Islet precursor cell (in vitro differentiated cells): ENCODE measurements at regions not wholly inside any gene's neighbourhood (a gene's known extent, or its start where the extent isn't known, plus 50 kb on each side); places are given as distances from the start of the nearest gene placed in this dataset.
A peak's percentile ranks its signal among the peaks of the same experiment; 100 is the strongest.
"Not testable (repeated sequence)": the region's sequence is repeated elsewhere in the genome, so short reads cannot be mapped to it uniquely, and the experiment has no call there.

Source experiments
- DNase-seq: peaks from one replicate; pipeline ENCODE4 v3.0.0-alpha.2; 2018

GRCh38 chr4:77306496-77306895 lies 149.5 kb downstream of the CCNG2 start:
- DNase-seq, result peak; percentile 19

GRCh38 chr4:77308843-77309242 lies 151.8 kb downstream of the CCNG2 start:
- DNase-seq, result peak; percentile 18

DNA sequence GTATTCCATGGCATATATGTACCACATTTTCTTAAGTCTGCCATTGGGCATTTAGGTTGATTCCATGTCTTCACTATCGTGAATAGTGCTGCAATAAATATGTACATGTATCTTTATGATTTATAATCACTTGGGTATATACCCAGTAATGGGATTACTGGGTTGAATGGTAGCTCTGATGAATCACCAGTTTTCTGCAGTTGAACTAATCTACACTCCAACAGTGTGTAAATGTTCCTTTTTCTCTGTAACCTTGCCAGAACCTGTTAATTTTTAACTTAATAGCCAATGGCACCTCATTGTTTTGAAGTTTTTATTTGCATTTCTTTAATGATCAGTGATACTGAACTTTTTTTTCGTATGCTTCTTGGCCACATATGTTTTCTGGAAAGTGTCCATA lies 152.5 kb downstream of the CCNG2 start:
- no peak for DNase-seq

- DNase-seq, result peak; percentile 82
Measured at GRCh38 chr4:77310931-77311330, 153.9 kb downstream of the CCNG2 start.

- peak; percentile 4 for DNase-seq
Measured at GRCh38 chr4:77314697-77315096, 157.7 kb downstream of the CCNG2 start.

DNA sequence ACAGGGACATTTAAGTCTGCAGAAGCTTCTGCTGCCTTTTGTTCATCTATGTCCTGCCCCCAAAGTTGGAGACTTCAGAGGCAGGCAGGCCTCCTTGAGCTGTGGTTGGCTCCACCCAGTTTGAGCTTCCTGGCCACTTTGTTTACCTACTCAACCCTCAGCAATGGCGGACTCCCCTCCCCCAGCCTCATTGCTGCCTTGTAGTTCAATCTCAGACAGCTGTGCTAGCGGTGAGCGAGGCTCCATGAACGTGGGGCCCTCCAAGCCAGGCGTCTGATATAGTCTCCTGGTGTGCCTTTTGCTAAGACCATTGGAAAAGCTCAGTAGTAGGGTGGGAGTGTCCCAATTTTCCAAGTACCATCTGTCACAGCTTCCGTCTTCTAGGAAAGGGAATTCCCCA lies 170.1 kb downstream of the CCNG2 start:
- DNase-seq, result peak; percentile 20

GRCh38 chr4:77332696-77333270 lies 175.8 kb downstream of the CCNG2 start:
- DNase-seq, result peak; percentile 92

DNA sequence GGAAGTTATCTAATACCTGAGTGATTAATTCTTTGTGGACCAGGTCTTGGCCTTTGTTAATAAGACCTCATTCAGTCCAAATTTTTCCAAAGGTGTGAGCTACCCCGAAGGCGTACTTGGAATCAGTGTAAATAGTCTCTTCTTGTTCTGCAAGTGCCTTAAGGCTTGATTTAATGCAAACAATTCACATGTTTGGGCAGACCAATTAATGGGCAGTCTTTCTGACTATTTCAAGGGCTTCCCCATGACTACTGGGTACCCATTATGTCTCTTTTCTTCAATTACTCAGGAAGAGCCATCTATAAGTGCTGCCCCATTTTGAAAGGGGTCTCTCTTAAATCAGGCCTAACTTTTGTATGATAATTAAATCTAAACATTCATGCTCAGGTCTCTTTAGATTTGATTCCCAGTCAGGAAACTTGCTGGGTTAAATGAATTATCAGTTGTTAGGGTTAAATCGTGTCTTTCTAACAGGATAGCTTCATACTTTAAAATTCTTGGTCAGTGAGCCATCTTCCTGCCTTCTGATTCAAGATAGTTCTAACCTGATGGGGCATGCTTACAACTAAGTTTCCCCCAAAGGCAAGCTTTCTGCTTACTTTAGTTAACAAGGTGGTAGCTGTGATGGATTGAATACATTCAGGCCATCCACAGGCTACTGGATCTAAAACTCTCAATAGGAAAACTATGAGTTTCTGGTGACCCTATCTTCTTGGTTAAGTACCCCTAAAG lies 179.6 kb downstream of the CCNG2 start:
- DNase-seq, result no peak

GRCh38 chr4:77342170-77342810 lies 185.3 kb downstream of the CCNG2 start:
- DNase-seq, result peak; percentile 85

GRCh38 chr4:77344001-77344400 lies 187.0 kb downstream of the CCNG2 start:
- DNase-seq, result peak; percentile 6

DNA sequence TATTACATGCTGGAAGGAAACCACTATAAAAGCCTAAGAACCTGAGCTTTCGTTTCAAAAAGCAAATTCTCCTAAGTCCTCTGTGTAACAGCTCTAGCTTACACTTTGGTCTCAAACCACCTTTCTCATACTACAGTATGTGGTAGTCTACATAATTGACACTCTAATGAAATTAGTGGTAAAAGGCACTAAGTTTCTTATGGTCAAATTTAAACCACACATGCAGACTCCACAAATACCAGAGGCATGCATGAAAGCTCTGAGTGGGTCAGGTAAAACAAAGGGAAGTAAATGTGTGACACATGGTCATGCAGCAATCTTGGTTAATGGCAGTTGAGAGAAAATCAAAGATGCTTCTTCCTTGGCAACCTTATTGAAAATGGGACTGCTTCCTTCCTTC lies 187.8 kb downstream of the CCNG2 start:
- peak; percentile 3 for DNase-seq

- peak; percentile 14 for DNase-seq
Measured at GRCh38 chr4:77347351-77347966, 190.5 kb downstream of the CCNG2 start.

- DNase-seq, result no peak
Measured at GRCh38 chr4:77348815-77349214, 191.8 kb downstream of the CCNG2 start.

DNA sequence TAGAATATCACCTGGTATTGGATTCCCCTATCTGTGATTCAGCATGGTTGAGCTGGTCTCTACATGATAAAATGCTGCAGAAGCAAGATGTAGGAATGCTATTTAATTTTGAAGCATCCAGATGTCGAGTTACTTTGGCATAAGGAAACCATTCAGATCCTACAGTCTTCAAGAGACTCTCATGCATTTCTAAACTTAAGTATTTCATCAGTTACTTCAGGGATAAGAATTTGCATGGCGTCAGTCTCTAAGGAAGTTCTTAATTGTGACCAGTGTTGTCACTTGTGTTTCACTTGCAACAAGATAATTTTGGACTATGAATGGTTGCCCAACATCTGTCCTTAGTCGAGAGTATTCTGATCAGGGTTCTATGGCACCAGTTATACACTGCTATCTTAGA lies 192.4 kb downstream of the CCNG2 start:
- DNase-seq, result no peak

DNA sequence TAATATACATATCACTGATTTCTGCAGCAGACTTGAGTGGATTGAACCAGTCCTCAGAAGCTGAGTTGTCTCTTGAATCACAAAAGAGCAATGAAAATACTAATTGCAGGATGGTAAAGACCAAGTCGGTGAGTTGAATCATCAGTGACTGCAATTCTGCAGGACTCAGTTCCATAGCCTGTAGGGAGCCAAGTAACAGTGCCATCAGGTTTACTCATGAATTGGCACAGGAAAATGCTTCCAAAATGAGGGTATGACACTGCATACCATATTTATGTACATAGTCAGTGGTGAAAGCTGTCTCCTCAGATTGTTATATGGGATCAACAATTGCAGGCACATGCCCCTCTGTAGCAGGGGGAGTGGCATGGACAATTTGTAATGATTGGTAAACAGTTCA lies 192.8 kb downstream of the CCNG2 start:
- no peak for DNase-seq

- DNase-seq, result no peak
Measured at GRCh38 chr4:77352192-77352591, 195.2 kb downstream of the CCNG2 start.

DNA sequence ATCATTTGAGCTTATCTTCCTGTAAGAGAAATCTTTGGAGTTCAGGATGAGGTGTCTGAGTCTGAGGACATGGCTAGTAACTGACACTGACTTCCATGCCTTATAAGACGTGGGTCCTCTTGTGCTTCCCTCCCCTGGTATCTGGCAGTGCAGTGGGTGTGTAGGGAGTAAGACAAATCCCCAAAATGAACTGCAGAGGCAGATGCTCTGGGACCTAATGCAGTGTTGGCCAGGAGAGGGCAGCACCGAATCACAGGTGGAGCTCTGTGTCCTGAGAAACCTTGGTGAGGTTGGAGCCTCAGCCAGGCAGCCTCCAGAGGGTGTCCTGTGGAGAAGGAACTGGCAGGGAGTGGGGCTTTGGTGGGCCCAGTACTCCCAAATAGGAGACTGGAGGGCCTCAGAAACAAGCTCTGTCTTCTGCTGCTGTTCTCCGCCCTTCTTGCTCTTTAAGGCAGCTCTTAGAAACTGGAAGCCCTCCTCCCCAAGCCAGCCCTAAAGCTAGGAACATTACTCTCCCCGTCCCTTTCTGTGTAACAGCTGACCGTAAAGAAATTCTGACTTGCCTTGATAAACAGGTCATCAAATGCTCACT lies 196.8 kb downstream of the CCNG2 start:
- peak; percentile 29 for DNase-seq

DNA sequence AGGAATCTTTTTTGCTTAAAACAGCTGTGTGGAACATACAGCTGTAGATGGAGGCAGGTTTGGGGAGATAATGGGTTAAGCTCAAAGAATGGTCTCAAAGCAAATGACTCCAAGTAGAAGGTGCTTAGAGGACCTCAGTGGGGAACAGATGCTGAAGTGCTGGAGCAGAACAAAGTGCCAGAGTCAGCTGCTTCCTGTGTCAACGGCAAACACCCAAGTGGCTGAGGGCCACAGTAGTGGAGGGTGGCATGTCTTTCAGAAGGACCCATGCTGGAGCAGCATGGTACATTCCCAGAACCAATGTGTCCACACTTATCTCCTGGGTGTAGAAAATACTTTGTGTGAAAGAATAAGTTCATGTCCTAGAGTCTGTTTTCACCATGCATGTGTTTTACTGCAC lies 197.5 kb downstream of the CCNG2 start:
- DNase-seq, result peak; percentile 16

DNA sequence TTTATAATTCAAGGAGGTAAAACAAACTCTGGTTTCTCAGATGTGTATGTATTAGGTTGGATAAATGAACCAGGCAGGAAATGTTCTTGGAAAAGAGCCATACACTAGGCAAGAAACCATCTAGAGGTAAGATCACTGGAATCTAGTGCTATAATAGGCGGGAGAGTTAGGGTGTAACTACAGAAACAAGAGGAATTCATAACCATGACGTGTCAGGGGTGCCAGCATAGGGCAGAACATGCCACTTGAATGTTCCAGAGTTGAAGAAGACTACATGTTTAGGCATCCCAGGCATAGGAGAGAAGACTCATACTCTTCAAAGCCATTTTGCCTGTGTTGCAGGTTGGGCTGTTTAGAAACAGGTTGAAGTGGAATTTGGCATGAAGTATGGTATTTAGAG lies 198.7 kb downstream of the CCNG2 start:
- DNase-seq, result peak; percentile 21

- peak; percentile 61 for DNase-seq
Measured at GRCh38 chr4:77358315-77358928, 201.4 kb downstream of the CCNG2 start.

DNA sequence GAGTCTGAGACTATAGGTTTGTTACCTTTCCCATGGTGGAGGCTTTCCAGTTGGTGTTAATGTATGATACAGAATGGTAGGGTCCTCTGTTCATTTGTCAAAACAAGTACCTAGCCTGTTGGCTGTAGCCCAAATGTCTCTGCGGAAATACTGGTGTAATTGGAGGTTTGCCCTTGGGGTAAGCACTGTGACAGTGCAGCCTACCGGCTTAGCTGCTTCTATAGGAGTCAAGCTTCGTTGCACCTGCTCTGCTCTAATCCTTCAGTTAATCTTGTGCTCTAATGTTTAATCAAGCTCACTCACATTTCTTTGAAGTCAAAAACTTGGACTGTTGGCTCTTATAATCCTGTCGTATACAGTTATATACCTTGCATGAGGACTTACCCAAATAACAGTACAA lies 203.4 kb downstream of the CCNG2 start:
- DNase-seq, result no peak

DNA sequence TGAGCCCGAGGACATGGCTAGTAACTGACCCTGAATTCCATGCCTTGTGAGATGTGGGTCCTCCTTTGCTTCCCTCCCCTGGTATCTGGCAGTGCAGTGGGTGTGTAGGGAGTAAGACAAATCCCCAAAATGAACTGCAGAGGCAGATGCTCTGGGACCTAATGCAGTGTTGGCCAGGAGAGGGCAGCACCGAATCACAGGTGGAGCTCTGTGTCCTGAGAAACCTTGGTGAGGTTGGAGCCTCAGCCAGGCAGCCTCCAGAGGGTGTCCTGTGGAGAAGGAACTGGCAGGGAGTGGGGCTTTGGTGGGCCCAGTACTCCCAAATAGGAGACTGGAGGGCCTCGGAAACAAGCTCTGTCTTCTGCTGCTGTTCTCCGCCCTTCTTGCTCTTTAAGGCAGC lies 209.9 kb downstream of the CCNG2 start:
- not testable (repeated sequence) for DNase-seq

GRCh38 chr4:77367638-77368037 lies 210.6 kb downstream of the CCNG2 start:
- DNase-seq, result no peak
